ENCODE measurements at regions not wholly inside any gene's neighbourhood (a gene's known extent, or its start where the extent isn't known, plus 50 kb on each side); places are given as distances from the start of the nearest gene placed in this dataset.

DNA sequence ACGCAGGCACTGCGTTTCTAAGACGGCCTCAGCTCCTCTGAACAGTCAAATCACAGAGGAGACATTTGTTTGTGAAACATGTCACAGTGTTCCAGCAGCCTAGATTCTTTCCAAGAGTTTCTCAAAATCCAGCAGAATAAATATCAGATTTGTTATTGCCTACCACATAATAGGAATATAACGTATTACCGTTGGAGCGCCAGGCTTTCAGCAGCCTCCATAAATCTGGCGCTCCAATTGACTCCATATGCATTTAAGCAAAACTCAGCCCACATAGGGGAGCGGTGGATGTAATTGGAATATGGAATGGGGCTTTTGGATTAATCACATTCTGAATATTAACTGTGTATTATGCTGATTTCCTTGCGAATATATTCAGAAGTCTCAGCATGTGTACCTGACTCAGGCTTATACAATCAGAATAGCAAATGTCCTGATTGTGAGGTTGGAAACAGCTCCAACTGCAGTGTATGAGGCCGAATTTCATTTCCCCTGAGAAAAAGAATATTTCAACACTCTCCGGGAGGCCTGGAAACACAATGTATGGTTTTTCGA, 174.0 kb downstream of the ASCL4 start:
- Histone ChIP-seq H3K27ac (no peak overlapping the region), H3K4me1 (no peaks in the 10 kb centered on the region), H3K36me3 (no peaks in the 10 kb centered on the region), H3K4me3 (no peak overlapping the region), H3K27me3 (no peaks in the 10 kb centered on the region), H3K9me3 (no peaks in the 10 kb centered on the region)
- intact Hi-C loops (cut with DNase I; ENCODE audit: low total_unique reads), result no loop called here
- ATAC-seq, result no peak
- no peak for DNase-seq
- in situ Hi-C loops (cut with MboI; ENCODE audit: low sequenced_read_pairs in 4 of 4), result no loop called here
- TF ChIP-seq POLR2A (IDR thresholded peaks at IDR 0.05) (no peak), CTCF (IDR thresholded peaks at IDR 0.05 in 4 of 5, conservative IDR thresholded peaks at IDR 0.05 in 1 of 5) (no peak)

GRCh38 chr12:107951024-107951423, 176.5 kb downstream of the ASCL4 start:
- TF ChIP-seq CTCF (IDR thresholded peaks at IDR 0.05 in 4 of 5, conservative IDR thresholded peaks at IDR 0.05 in 1 of 5), result no peak
- TF ChIP-seq POLR2A (IDR thresholded peaks at IDR 0.05), result no peak
- intact Hi-C loops (cut with DNase I; ENCODE audit: low total_unique reads), result no loop called here
- Histone ChIP-seq H3K27ac (no peak overlapping the region), H3K9me3 (no peaks in the 10 kb centered on the region), H3K4me3 (no peak overlapping the region), H3K4me1 (no peaks in the 10 kb centered on the region), H3K27me3 (no peaks in the 10 kb centered on the region), H3K36me3 (no peaks in the 10 kb centered on the region)
- DNase-seq, result no peak
- in situ Hi-C loops (cut with MboI; ENCODE audit: low sequenced_read_pairs in 4 of 4), result no loop called here
- no peak for ATAC-seq

DNA sequence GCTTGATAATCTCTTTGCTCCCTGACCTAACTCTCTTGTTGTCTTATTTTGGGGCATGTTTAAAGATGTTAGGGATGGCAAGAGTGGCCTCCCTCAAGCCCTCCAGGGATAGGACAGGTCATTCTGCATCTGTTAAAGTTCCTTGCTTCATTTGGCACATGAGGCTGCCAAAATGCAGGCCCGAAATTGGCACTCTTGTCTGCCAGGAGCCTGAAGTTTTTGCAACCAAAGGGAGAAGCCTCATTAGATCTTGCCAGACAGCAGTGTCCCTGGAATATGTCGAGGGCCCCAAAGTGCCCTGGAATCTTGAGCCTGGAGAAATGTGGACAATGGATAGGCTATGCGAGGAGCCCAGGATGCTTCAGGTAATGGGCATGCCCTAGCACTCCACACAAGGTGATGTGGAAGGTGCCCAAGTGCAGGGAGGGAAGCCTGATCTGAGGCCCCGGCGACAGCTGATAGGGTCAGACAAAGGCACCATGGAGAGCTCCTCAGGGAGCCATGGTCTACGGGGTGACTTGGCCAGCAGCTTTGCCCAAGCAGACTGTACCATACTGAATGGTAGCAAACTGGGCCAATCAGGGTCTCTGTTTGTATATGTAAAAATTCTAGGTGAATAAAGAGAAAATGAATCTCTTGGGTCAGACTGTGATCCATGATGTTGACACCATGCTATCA, 173.0 kb upstream of the WSCD2 start:
- H3K27me3 ChIP-seq, result no peaks in the 10 kb centered on the region
- TF ChIP-seq POLR2A (IDR thresholded peaks at IDR 0.05) (no peak), CTCF (IDR thresholded peaks at IDR 0.05 in 4 of 5, conservative IDR thresholded peaks at IDR 0.05 in 1 of 5) (no peak)
- ATAC-seq, result no peak

DNA sequence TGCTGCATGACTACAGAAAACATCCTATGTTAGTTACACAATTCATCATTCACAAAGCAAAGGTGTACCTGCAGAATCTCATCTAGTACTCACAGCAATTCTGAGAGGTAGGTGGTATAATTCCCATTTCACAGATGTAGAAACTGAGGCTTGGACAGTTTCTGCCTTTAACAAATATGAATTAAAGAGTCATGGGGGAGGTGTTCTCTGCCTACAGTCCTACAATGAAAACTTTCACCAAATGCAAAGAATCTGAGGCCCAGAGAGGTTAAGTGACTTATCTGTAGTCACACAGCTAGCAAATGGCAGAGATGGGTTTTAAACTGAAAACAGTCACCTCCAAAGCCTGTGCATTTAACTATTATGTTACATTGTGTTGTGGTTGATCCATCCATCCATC, 171.6 kb upstream of the WSCD2 start:
- DNase-seq (no peak), ATAC-seq (no peak)
- H3K36me3 ChIP-seq, result no peaks in the 10 kb centered on the region
- no peaks in the 10 kb centered on the region for H3K27me3 ChIP-seq
- no peak overlapping the region for H3K4me3 ChIP-seq
- H3K27ac ChIP-seq, result no peak overlapping the region
- no peak for TF ChIP-seq POLR2A (IDR thresholded peaks at IDR 0.05)
- TF ChIP-seq CTCF (IDR thresholded peaks at IDR 0.05 in 4 of 5, conservative IDR thresholded peaks at IDR 0.05 in 1 of 5), result no peak
- no peaks in the 10 kb centered on the region for H3K4me1 ChIP-seq
- no peaks in the 10 kb centered on the region for H3K9me3 ChIP-seq
- in situ Hi-C loops (cut with MboI; ENCODE audit: low sequenced_read_pairs in 4 of 4), result no loop called here
- intact Hi-C loops (cut with DNase I; ENCODE audit: low total_unique reads), result no loop called here

More for the DNA sequence above, 173.0 kb upstream of the WSCD2 start:
- Histone ChIP-seq H3K4me3 (no peak overlapping the region), H3K9me3 (no peaks in the 10 kb centered on the region), H3K27ac (no peak overlapping the region), H3K4me1 (no peaks in the 10 kb centered on the region), H3K36me3 (no peaks in the 10 kb centered on the region)
- intact Hi-C loops (cut with DNase I; ENCODE audit: low total_unique reads) (no loop called here), in situ Hi-C loops (cut with MboI; ENCODE audit: low sequenced_read_pairs in 4 of 4) (no loop called here)
- no peak for DNase-seq

GRCh38 chr12:107963635-107964034, 165.5 kb upstream of the WSCD2 start:
- H3K4me1 ChIP-seq, result no peaks in the 10 kb centered on the region
- ATAC-seq, result no peak
- H3K27me3 ChIP-seq, result no peaks in the 10 kb centered on the region
- no peak for DNase-seq
- no peak overlapping the region for H3K4me3 ChIP-seq
- no peaks in the 10 kb centered on the region for H3K9me3 ChIP-seq
- H3K36me3 ChIP-seq, result no peaks in the 10 kb centered on the region
- TF ChIP-seq POLR2A (IDR thresholded peaks at IDR 0.05), result no peak
- TF ChIP-seq CTCF (IDR thresholded peaks at IDR 0.05 in 4 of 5, conservative IDR thresholded peaks at IDR 0.05 in 1 of 5), result no peak
- intact Hi-C loops (cut with DNase I; ENCODE audit: low total_unique reads) (no loop called here), in situ Hi-C loops (cut with MboI; ENCODE audit: low sequenced_read_pairs in 4 of 4) (no loop called here)
- H3K27ac ChIP-seq, result no peak overlapping the region

Data from gastrocnemius medialis (tissue), 4 donors.